BLaER1 (cell line): ENCODE measurements at regions not wholly inside any gene's neighbourhood (a gene's known extent, or its start where the extent isn't known, plus 50 kb on each side); places are given as distances from the start of the nearest gene placed in this dataset.
"Not testable (repeated sequence)": the region's sequence is repeated elsewhere in the genome, so short reads cannot be mapped to it uniquely, and the experiment has no call there.

Source experiments
- H3K27ac ChIP-seq: shearing (Covaris generic); formaldehyde crosslinking; 2 replicates; pipeline ENCODE4 v1.8.1; 2022
- H3K27me3 ChIP-seq: shearing (Covaris generic); formaldehyde crosslinking; 2 replicates; pipeline ENCODE4 v1.8.1; 2022
- H3K36me3 ChIP-seq: shearing (Covaris generic); formaldehyde crosslinking; 2 replicates; pipeline ENCODE4 v1.8.1; 2022
- H3K4me1 ChIP-seq: shearing (Covaris generic); formaldehyde crosslinking; 2 replicates; pipeline ENCODE4 v1.8.1; 2022
- H3K4me2 ChIP-seq: shearing (Covaris generic); formaldehyde crosslinking; 2 replicates; pipeline ENCODE4 v1.8.1; 2022
- H3K4me3 ChIP-seq: shearing (Covaris generic); formaldehyde crosslinking; 2 replicates; pipeline ENCODE4 v1.8.1; 2022
- H3K9ac ChIP-seq: shearing (Covaris generic); formaldehyde crosslinking; 2 replicates; pipeline ENCODE4 v1.8.1; 2022
- H3K9me3 ChIP-seq: shearing (Covaris generic); formaldehyde crosslinking; 2 replicates; pipeline ENCODE4 v1.8.1; 2022
- H4K20me1 ChIP-seq: shearing (Covaris generic); formaldehyde crosslinking; 2 replicates; pipeline ENCODE4 v1.8.1; 2022
- Cebpa-rat ChIP-seq: shearing (Covaris generic); IDR thresholded peaks from 2 replicates; pipeline ENCODE4 v1.8.1; 2022

DNA sequence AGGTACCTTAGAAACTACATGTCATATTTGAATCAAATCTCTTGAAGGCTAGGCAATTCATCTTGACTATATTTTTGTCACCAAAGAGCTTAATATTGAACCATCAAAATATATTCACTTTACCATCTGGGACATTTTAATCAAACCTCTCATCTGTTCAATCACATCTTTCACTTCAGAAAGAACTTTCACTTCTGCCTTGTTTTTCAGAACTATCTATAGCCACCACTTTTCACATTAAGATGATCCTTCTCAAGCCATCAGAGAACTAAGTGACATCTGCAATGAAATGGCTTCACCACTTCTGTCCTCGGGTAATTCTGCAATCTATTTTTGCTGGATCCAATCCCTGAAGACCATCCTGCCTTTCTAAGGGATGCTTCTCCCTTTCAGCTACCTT lies 57.8 kb downstream of the OR2B2 start:
- H3K27me3 ChIP-seq = no peaks in the 10 kb centered on the region
- no peak overlapping the region for H3K9ac ChIP-seq
- H3K27ac ChIP-seq = no peak overlapping the region
- H3K36me3 ChIP-seq = no peaks in the 10 kb centered on the region
- no peaks in the 10 kb centered on the region for H3K9me3 ChIP-seq
- H4K20me1 ChIP-seq = no peaks in the 10 kb centered on the region
- no peak for TF ChIP-seq Cebpa-rat
- no peak overlapping the region for H3K4me2 ChIP-seq
- H3K4me1 ChIP-seq = no peaks in the 10 kb centered on the region
- H3K4me3 ChIP-seq = no peak overlapping the region

DNA sequence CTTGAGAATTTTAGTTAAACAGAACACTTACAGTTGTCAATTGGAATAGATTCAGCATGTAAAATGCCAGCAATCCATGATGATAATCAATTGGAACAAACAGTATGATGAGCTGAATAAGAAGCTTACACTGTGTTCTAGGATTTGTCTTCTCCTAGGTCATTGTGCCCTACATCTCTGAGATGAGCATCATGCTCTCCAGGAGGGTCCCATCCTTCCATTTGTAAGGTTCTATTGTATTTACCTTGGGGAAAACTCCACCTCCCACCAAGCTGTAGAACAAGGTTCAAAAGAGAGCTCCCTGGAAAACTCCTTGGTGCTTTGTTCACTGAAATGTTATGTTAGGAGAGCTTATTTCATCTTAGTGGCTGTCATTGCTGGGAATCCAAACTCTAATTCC lies 60.8 kb downstream of the OR2B2 start:
- Histone ChIP-seq H3K4me3 (no peak overlapping the region), H3K4me2 (no peak overlapping the region), H3K27me3 (no peaks in the 10 kb centered on the region), H3K36me3 (no peaks in the 10 kb centered on the region), H3K9ac (no peak overlapping the region), H4K20me1 (no peaks in the 10 kb centered on the region), H3K9me3 (no peaks in the 10 kb centered on the region), H3K4me1 (no peaks in the 10 kb centered on the region), H3K27ac (no peak overlapping the region)
- no peak for TF ChIP-seq Cebpa-rat

GRCh38 chr6:27849001-27849400 lies 63.2 kb downstream of the OR2B2 start:
- not testable (repeated sequence) for H3K27ac ChIP-seq, H3K4me1 ChIP-seq, H3K4me3 ChIP-seq, H3K9ac ChIP-seq, H4K20me1 ChIP-seq, H3K4me2 ChIP-seq, H3K27me3 ChIP-seq, H3K9me3 ChIP-seq
- peaks cover 11% of the 10 kb centered on the region for H3K36me3 ChIP-seq

- H4K20me1 ChIP-seq = no peaks in the 10 kb centered on the region
- H3K4me1 ChIP-seq = no peaks in the 10 kb centered on the region
- no peaks in the 10 kb centered on the region for H3K9me3 ChIP-seq
- TF ChIP-seq Cebpa-rat = no peak
- H3K4me2 ChIP-seq = no peak overlapping the region
- H3K36me3 ChIP-seq = peaks cover 11% of the 10 kb centered on the region
- H3K9ac ChIP-seq = no peak overlapping the region
- H3K27ac ChIP-seq = no peak overlapping the region
- H3K27me3 ChIP-seq = no peaks in the 10 kb centered on the region
- no peak overlapping the region for H3K4me3 ChIP-seq
These were observed 64.5 kb downstream of the OR2B2 start for GRCh38 chr6:27847706-27848105.

DNA sequence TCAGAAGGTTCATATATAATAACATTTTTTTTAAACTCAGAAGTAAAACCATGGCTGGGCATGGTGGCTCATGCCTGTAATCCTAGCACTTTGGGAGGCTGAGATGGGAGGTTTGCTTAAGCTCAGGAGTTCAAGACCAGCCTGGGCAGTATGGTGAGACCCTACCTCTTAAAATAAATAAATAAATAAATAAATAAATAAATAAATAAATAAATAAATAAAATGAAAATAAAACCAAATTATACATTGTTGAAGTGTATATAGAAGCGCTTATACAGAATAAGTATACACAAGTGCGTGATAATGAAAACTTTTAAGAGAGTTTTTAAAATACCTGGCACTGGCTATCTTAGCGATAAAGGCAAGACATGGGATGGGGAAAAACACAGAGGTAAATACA lies 71.6 kb downstream of the OR2B2 start:
- H3K4me3 ChIP-seq = peak overlapping the region; percentile 81

DNA sequence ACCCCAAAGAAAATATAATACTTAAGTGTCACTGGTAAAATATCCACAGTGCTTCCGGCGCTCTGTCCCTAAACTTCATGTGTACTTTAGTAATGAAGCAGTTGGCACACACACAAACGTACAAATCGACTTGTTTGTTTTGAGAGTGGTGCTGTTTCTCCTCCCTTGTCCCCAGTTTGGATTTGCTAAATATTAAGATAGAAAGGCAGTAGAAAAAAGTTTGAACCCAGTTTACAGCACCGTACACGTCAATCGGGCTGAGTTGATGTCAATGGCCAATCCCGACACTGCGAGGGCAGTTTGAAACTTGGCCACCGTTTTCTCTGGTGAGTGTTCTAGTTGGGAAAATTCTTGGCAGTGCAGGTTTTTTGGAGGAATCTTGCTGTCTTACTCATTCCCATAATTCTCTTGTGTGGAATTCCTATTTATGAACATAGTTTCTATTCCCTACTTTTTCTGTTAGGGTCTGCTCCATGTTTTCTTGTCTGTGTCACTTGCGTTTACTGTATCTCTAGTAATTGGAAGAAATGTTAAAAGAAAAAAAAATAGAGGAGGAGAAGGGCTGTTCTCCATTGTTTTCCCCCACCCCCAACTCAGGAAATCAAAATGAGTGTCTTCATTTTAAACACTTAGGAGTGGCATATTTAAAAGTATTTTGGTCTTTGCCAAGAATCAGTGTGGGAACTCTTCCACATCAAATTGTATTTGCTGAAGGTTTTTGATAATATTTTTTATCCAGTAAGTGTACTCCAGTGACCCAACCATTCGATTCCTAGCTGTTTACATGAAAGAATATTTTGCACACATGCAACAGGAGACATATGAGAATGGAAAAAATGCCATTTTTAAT lies 72.3 kb downstream of the OR2B2 start:
- H3K27me3 ChIP-seq = no peaks in the 10 kb centered on the region
- no peaks in the 10 kb centered on the region for H3K9me3 ChIP-seq
- no peaks in the 10 kb centered on the region; the same call in 1 of the 2 replicates for H3K36me3 ChIP-seq
- TF ChIP-seq Cebpa-rat = no peak
- H3K27ac ChIP-seq = peak overlapping the region; percentile 97
- peak overlapping the region; percentile 81 for H3K4me3 ChIP-seq
- H3K4me2 ChIP-seq = peak overlapping the region; percentile 93
- H3K9ac ChIP-seq = peak overlapping the region; percentile 98
- no peaks in the 10 kb centered on the region for H4K20me1 ChIP-seq
- H3K4me1 ChIP-seq = peaks cover 29% of the 10 kb centered on the region

More for the DNA sequence above, 71.6 kb downstream of the OR2B2 start:
- Histone ChIP-seq H3K9me3 (no peaks in the 10 kb centered on the region), H3K4me1 (peaks cover 22% of the 10 kb centered on the region), H3K9ac (no peak overlapping the region), H3K27me3 (no peaks in the 10 kb centered on the region), H3K27ac (no peak overlapping the region), H4K20me1 (no peaks in the 10 kb centered on the region), H3K4me2 (peak overlapping the region; percentile 93), H3K36me3 (peaks cover 5% of the 10 kb centered on the region)
- TF ChIP-seq Cebpa-rat = no peak

- peak overlapping the region; percentile 98 for H3K9ac ChIP-seq
- peak overlapping the region; percentile 97 for H3K27ac ChIP-seq
- H3K4me1 ChIP-seq = peaks cover 37% of the 10 kb centered on the region
- H3K4me2 ChIP-seq = peak overlapping the region; percentile 93
- no peaks in the 10 kb centered on the region for H4K20me1 ChIP-seq
- H3K36me3 ChIP-seq = no peaks in the 10 kb centered on the region; the same call in 1 of the 2 replicates
- no peaks in the 10 kb centered on the region for H3K9me3 ChIP-seq
- no peaks in the 10 kb centered on the region for H3K27me3 ChIP-seq
- TF ChIP-seq Cebpa-rat = no peak
- peak overlapping the region; percentile 81 for H3K4me3 ChIP-seq
These were observed 73.1 kb downstream of the OR2B2 start for GRCh38 chr6:27838945-27839625.

DNA sequence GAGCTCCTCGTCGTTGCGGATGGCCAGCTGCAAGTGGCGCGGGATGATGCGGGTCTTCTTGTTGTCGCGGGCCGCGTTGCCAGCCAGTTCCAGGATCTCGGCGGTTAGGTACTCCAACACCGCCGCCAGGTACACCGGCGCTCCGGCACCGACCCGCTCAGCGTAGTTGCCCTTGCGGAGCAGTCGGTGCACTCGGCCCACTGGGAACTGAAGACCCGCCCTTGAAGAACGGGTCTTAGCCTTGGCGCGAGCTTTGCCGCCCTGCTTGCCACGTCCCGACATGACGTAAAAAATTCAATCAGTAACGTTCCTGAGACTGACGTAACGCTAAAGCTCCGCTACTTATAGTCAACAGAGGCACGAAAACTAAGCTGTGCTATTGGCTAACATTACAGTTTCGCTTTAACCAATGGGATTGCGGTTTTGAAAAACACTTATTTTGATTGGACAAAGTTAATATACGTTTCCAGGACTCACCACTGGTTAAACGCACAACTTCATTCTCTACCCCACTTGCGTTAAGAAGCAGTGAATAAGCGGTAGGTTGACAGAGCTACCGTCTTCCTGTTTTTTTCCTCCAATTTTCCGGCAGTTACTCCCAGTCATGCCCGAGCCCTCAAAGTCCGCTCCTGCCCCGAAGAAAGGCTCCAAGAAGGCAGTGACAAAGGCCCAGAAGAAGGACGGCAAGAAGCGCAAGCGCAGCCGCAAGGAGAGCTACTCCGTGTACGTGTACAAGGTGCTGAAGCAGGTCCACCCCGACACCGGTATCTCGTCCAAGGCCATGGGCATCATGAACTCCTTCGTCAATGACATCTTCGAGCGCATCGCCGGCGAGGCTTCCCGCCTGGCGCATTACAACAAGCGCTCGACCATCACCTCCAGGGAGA lies 73.9 kb downstream of the OR2B2 start:
- peak overlapping the region; percentile 98 for H3K9ac ChIP-seq
- H3K4me3 ChIP-seq = peak overlapping the region; percentile 81
- no peaks in the 10 kb centered on the region for H3K27me3 ChIP-seq
- peaks cover 3% of the 10 kb centered on the region for H3K36me3 ChIP-seq
- no peaks in the 10 kb centered on the region for H3K9me3 ChIP-seq
- peak overlapping the region; percentile 93 for H3K4me2 ChIP-seq
- no peaks in the 10 kb centered on the region for H4K20me1 ChIP-seq
- H3K4me1 ChIP-seq = peaks cover 44% of the 10 kb centered on the region
- peak overlapping the region; percentile 97 for H3K27ac ChIP-seq
- TF ChIP-seq Cebpa-rat = no peak

- Histone ChIP-seq H3K9ac (peak overlapping the region; percentile 98), H3K36me3 (peaks cover 9% of the 10 kb centered on the region), H3K27ac (peak overlapping the region; percentile 97), H3K9me3 (no peaks in the 10 kb centered on the region), H3K4me1 (peaks cover 45% of the 10 kb centered on the region), H3K27me3 (no peaks in the 10 kb centered on the region), H3K4me2 (peak overlapping the region; percentile 88), H3K4me3 (peak overlapping the region; percentile 81), H4K20me1 (no peaks in the 10 kb centered on the region)
- TF ChIP-seq Cebpa-rat = no peak
These were observed 74.6 kb downstream of the OR2B2 start for GRCh38 chr6:27837625-27838057.
